IMR-90 (cell line): ENCODE measurements at regions not wholly inside any gene's neighbourhood (a gene's known extent, or its start where the extent isn't known, plus 50 kb on each side); places are given as distances from the start of the nearest gene placed in this dataset.

ENCODE experiments used
- ATAC-seq: fragments of 200-7000 bp; cut with Tn5 transposase; 2 replicates; pipeline ENCODE4 v1.9.1; 2020; ENCODE audit warnings: low read depth, mild to moderate bottlenecking, moderate library complexity
- BruUV-seq: library from RNA; stranded (reverse); fragments of 400-500 nt; replicated peaks from 2 replicates; lab custom pipeline; 2021; lab: Mats Ljungman, UMichigan
- CTCF ChIA-PET: fragments of 300-600 bp; formaldehyde crosslinking; extraction: SDS; loops from one replicate; lab custom pipeline; 2021; ENCODE audit warnings: antibody characterized with exemption; lab: Yijun Ruan, JAX
- POLR2A ChIA-PET: fragments of 300-600 bp; sonication (Branson Sonifier 250); formaldehyde crosslinking; loops from one replicate; lab custom pipeline; 2022; ENCODE audit warnings: antibody characterized with exemption; ENCODE audit not compliant: unreplicated experiment; lab: Charles Lee
- DNase-seq: peaks from one replicate; pipeline ENCODE4 v3.0.0; 2013
- H2AFZ ChIP-seq: replicated peaks from 2 replicates; pipeline ENCODE3; 2013; ENCODE audit warnings: low read length, mild to moderate bottlenecking; ENCODE audit not compliant: poor library complexity
- H2AK5ac ChIP-seq: 2 replicates; pipeline ENCODE4 v1.6.1; 2013; ENCODE audit warnings: low read depth, low read length, inconsistent platforms
- H2AK9ac ChIP-seq: replicated peaks from 2 replicates; pipeline ENCODE3; 2013; ENCODE audit warnings: mild to moderate bottlenecking, low read depth, low read length, moderate library complexity; ENCODE audit not compliant: poor library complexity
- H2BK120ac ChIP-seq: 2 replicates; pipeline ENCODE4 v1.6.1; 2013; ENCODE audit warnings: low read depth, low read length, inconsistent platforms
- H2BK15ac ChIP-seq: 3 replicates; pipeline ENCODE4 v1.6.1; 2013; ENCODE audit warnings: low read depth, low read length, inconsistent platforms
- H2BK20ac ChIP-seq: 2 replicates; pipeline ENCODE4 v1.6.1; 2013; ENCODE audit warnings: low read depth, mild to moderate bottlenecking, inconsistent platforms, low read length, moderate library complexity
- H2BK5ac ChIP-seq: 2 replicates; pipeline ENCODE4 v1.6.1; 2013; ENCODE audit warnings: mild to moderate bottlenecking, low read depth, low read length, inconsistent platforms; ENCODE audit not compliant: poor library complexity, severe bottlenecking
- H3K14ac ChIP-seq: replicated peaks from 2 replicates; pipeline ENCODE4 v1.6.1; 2013; ENCODE audit warnings: low read depth, low read length, inconsistent platforms
- H3K18ac ChIP-seq: 2 replicates; pipeline ENCODE4 v1.6.1; 2013; ENCODE audit warnings: low read depth, low read length, control low read depth
- H3K23ac ChIP-seq: 2 replicates; pipeline ENCODE4 v1.6.1; 2013; ENCODE audit warnings: low read depth, low read length, inconsistent platforms
- H3K27ac ChIP-seq: 2 replicates; pipeline ENCODE4 v1.5.1; 2013; ENCODE audit warnings: mild to moderate bottlenecking, control low read depth, low read length; ENCODE audit not compliant: insufficient read depth
- H3K27me3 ChIP-seq: 2 replicates; pipeline ENCODE4 v1.6.1; 2013; ENCODE audit warnings: low read length; ENCODE audit not compliant: control insufficient read depth, insufficient read depth
- H3K36me3 ChIP-seq: 2 replicates; pipeline ENCODE4 v1.6.1; 2013; ENCODE audit warnings: low read length, mixed read lengths; ENCODE audit not compliant: control insufficient read depth, insufficient read depth
- H3K4ac ChIP-seq: 2 replicates; pipeline ENCODE4 v1.6.1; 2013; ENCODE audit warnings: low read depth, low read length, inconsistent platforms
- H3K4me1 ChIP-seq: 2 replicates; pipeline ENCODE4 v1.6.1; 2013; ENCODE audit warnings: low read length, mixed read lengths; ENCODE audit not compliant: control insufficient read depth, insufficient read depth
- H3K4me2 ChIP-seq: 2 replicates; pipeline ENCODE4 v1.6.1; 2013; ENCODE audit warnings: low read depth, mild to moderate bottlenecking, control low read depth, low read length, moderate library complexity
- H3K4me3 ChIP-seq: 2 replicates; pipeline ENCODE4 v1.5.1; 2013; ENCODE audit warnings: low read depth, mild to moderate bottlenecking, control low read depth, low read length, moderate library complexity; ENCODE audit not compliant: insufficient read depth
- H3K56ac ChIP-seq: 2 replicates; pipeline ENCODE4 v1.6.1; 2013; ENCODE audit warnings: low read length, inconsistent platforms; ENCODE audit not compliant: insufficient read depth; ENCODE audit errors: extremely low read depth
- H3K79me1 ChIP-seq, 2 experiments: 2 replicates each; pipeline ENCODE4 v1.6.1; 2013; ENCODE audit warnings: low read length in 2 of 2, inconsistent platforms in 1 of 2, low read depth in 1 of 2
- H3K9ac ChIP-seq: 2 replicates; pipeline ENCODE4 v1.6.1; 2013; ENCODE audit warnings: low read depth, low read length, control low read depth
- H3K9me1 ChIP-seq: 2 replicates; pipeline ENCODE4 v1.6.1; 2013; ENCODE audit warnings: low read length, inconsistent platforms; ENCODE audit not compliant: insufficient read depth
- H3K9me3 ChIP-seq: 2 replicates; pipeline ENCODE4 v1.6.1; 2013; ENCODE audit warnings: low read length; ENCODE audit not compliant: control insufficient read depth, insufficient read depth
- H4K20me1 ChIP-seq: 2 replicates; pipeline ENCODE4 v1.6.1; 2013; ENCODE audit warnings: low read length, inconsistent platforms; ENCODE audit not compliant: insufficient read depth
- H4K5ac ChIP-seq: 2 replicates; pipeline ENCODE4 v1.6.1; 2013; ENCODE audit warnings: mild to moderate bottlenecking, low read depth, low read length, control low read depth
- H4K8ac ChIP-seq, 2 experiments: 2 replicates each; pipeline ENCODE4 v1.6.1; 2013; ENCODE audit warnings: low read depth in 2 of 2, low read length in 2 of 2, control low read depth in 1 of 2, inconsistent platforms in 1 of 2
- H4K91ac ChIP-seq: 2 replicates; pipeline ENCODE4 v1.6.1; 2013; ENCODE audit warnings: low read depth, low read length, inconsistent platforms; ENCODE audit not compliant: insufficient read depth
- BHLHE40 ChIP-seq: fragments of 150-350 bp; IDR thresholded peaks from 2 replicates; pipeline ENCODE4 v1.6.1; 2016; ENCODE audit warnings: mild to moderate bottlenecking, low read depth, low read length
- CEBPB ChIP-seq: IDR thresholded peaks from 2 replicates; pipeline ENCODE4 v1.6.1; 2012; ENCODE audit warnings: low read depth, low read length, improper control_type of control experiment
- CHD1 ChIP-seq: IDR thresholded peaks from 2 replicates; pipeline ENCODE4 v1.6.1; 2012; ENCODE audit warnings: low read depth, low read length, improper control_type of control experiment
- CTCF ChIP-seq: conservative IDR thresholded peaks from 2 replicates; pipeline ENCODE4 v1.5.1; 2012; ENCODE audit warnings: mild to moderate bottlenecking, low read depth, low read length, improper control_type of control experiment
- ELK1 ChIP-seq: fragments of 150-350 bp; IDR thresholded peaks from 2 replicates; pipeline ENCODE4 v1.6.1; 2016; ENCODE audit warnings: low read depth, mild to moderate bottlenecking, low read length, moderate library complexity, borderline replicate concordance
- FOS ChIP-seq: fragments of 150-350 bp; IDR thresholded peaks from 2 replicates; pipeline ENCODE4 v1.6.1; 2016; ENCODE audit warnings: low read depth, low read length
- MAFK ChIP-seq: IDR thresholded peaks from 2 replicates; pipeline ENCODE4 v1.6.1; 2012; ENCODE audit warnings: low read depth, low read length, improper control_type of control experiment
- MAZ ChIP-seq: IDR thresholded peaks from 2 replicates; pipeline ENCODE4 v1.6.1; 2012; ENCODE audit warnings: low read depth, mild to moderate bottlenecking, low read length, improper control_type of control experiment, moderate library complexity, borderline replicate concordance
- MXI1 ChIP-seq: IDR thresholded peaks from 2 replicates; pipeline ENCODE4 v1.6.1; 2012; ENCODE audit warnings: low read depth, mild to moderate bottlenecking, low read length, moderate library complexity, borderline replicate concordance
- NFE2L2 ChIP-seq: fragments of 150-350 bp; IDR thresholded peaks from 2 replicates; pipeline ENCODE4 v1.6.1; 2016; ENCODE audit warnings: low read depth, mild to moderate bottlenecking, low read length
- POLR2A ChIP-seq: IDR thresholded peaks from 2 replicates; pipeline ENCODE4 v1.6.1; 2012; ENCODE audit warnings: mild to moderate bottlenecking, low read depth, low read length
- RAD21 ChIP-seq: IDR thresholded peaks from 2 replicates; pipeline ENCODE4 v1.6.1; 2012; ENCODE audit warnings: low read length, improper control_type of control experiment
- RCOR1 ChIP-seq: IDR thresholded peaks from 2 replicates; pipeline ENCODE4 v1.6.1; 2012; ENCODE audit warnings: mild to moderate bottlenecking, low read length, improper control_type of control experiment; ENCODE audit not compliant: insufficient replicate concordance
- RFX5 ChIP-seq: IDR thresholded peaks from 2 replicates; pipeline ENCODE4 v1.8.0; 2012; ENCODE audit warnings: low read depth, mild to moderate bottlenecking, low read length, moderate library complexity
- SMC3 ChIP-seq: fragments of 150-350 bp; IDR thresholded peaks from 2 replicates; pipeline ENCODE4 v1.6.1; 2016; ENCODE audit warnings: low read depth, mild to moderate bottlenecking, antibody characterized with exemption, low read length, moderate library complexity
- USF2 ChIP-seq: fragments of 150-350 bp; IDR thresholded peaks from 2 replicates; pipeline ENCODE4 v1.6.1; 2017; ENCODE audit warnings: mild to moderate bottlenecking, antibody characterized with exemption, low read length, low read depth
- WGBS, 2 experiments: methylation state at CpG; one replicate each; pipeline versions ENCODE4 v1.1.5 to v1.1.7; 2013; ENCODE audit warnings: missing lambda C conversion rate in 2 of 2; ENCODE audit not compliant: insufficient read length in 1 of 2; ENCODE audit errors: extremely low coverage in 2 of 2; 5-methylcytosine and 5-hydroxymethylcytosine counted together
- dilution Hi-C: fragments of 300-500 bp; cut with HindIII; formaldehyde crosslinking; loops from one replicate; pipeline ENCODE4 v1.14.3; 2018; ENCODE audit warnings: low sequenced_read_pairs; ENCODE audit not compliant: unreplicated experiment
- in situ Hi-C: fragments of 300-500 bp; cut with MboI; formaldehyde crosslinking; loops from 3 replicates; pipeline ENCODE4 v1.14.3; 2019; ENCODE audit warnings: low sequenced_read_pairs, inconsistent platforms, mixed read lengths
- intact Hi-C: fragments of 100-400 bp; cut with micrococcal nuclease; formaldehyde crosslinking; loops from 2 replicates; pipeline ENCODE4 v1.10.0; 2022

- no peak overlapping the region for H2AFZ ChIP-seq
- H3K56ac ChIP-seq, result no peak overlapping the region
- H2BK15ac ChIP-seq, result no peak overlapping the region
- intact Hi-C loops, result no loop called here
- H3K79me1 ChIP-seq, result no peaks in the 10 kb centered on the region
- no peaks in the 10 kb centered on the region; the same call in 1 of the 2 replicates for H3K27me3 ChIP-seq
- H2BK120ac ChIP-seq, result no peak overlapping the region
- H3K9ac ChIP-seq, result no peak overlapping the region
- H4K5ac ChIP-seq, result no peak overlapping the region
- CTCF ChIA-PET, result no interaction called here
- DNase-seq, result no peak
- H3K36me3 ChIP-seq, result no peaks in the 10 kb centered on the region
- H3K27ac ChIP-seq, result no peak overlapping the region
- no peak overlapping the region for H4K91ac ChIP-seq
- dilution Hi-C loops, result no loop called here
- no peaks in the 10 kb centered on the region for H3K4me1 ChIP-seq
- H3K18ac ChIP-seq, result no peak overlapping the region
- H2BK5ac ChIP-seq, result no peak overlapping the region
- WGBS, 2 experiments, result 50% methylated on average over 2 of the region's 3 CpGs; no CpG with 5 or more reads in 1 of the 2 experiments
- no peak overlapping the region for H3K4me3 ChIP-seq
- no peak overlapping the region for H3K23ac ChIP-seq
- peaks cover 2% of the 10 kb centered on the region; the same call in 1 of the 2 replicates for H3K9me3 ChIP-seq
- H3K4ac ChIP-seq, result no peak overlapping the region
- no peak overlapping the region for H2AK5ac ChIP-seq
- no TSS peak for BruUV-seq
- no peaks in the 10 kb centered on the region; the same call in 1 of the 2 replicates for H4K20me1 ChIP-seq
- H4K8ac ChIP-seq, result no peak overlapping the region
- POLR2A ChIA-PET, result no interaction called here
- in situ Hi-C loops, result no loop called here
- TF ChIP-seq MAZ, result no peak
- TF ChIP-seq SMC3, result no peak
- TF ChIP-seq ELK1, result no peak
- TF ChIP-seq RFX5, result no peak
- no peak for TF ChIP-seq CEBPB
- no peak for TF ChIP-seq POLR2A
- no peak for TF ChIP-seq USF2
- TF ChIP-seq MAFK, result no peak
- TF ChIP-seq MXI1, result no peak
- no peak for TF ChIP-seq NFE2L2
- no peak for TF ChIP-seq FOS
- no peak for TF ChIP-seq CTCF
- no peak for TF ChIP-seq CHD1
- TF ChIP-seq BHLHE40, result no peak
- TF ChIP-seq RAD21, result no peak
- TF ChIP-seq RCOR1, result no peak
- no peak for ATAC-seq
- H3K14ac ChIP-seq, result no peak overlapping the region
- no peak overlapping the region for H3K4me2 ChIP-seq
- H2BK20ac ChIP-seq, result no peak overlapping the region
- H2AK9ac ChIP-seq, result no peak overlapping the region
- H3K9me1 ChIP-seq, result no peaks in the 10 kb centered on the region
Observed at GRCh38 chr1:30521261-30521865, 202.0 kb downstream of the MATN1 start.
